Osteoblast (primary cell): ENCODE measurements at regions not wholly inside any gene's neighbourhood (a gene's known extent, or its start where the extent isn't known, plus 50 kb on each side); places are given as distances from the start of the nearest gene placed in this dataset.

Source experiments
- DNase-seq: peaks from one replicate; pipeline ENCODE4 v3.0.0; 2011; ENCODE audit warnings: low spot score, mixed read lengths; ENCODE audit not compliant: insufficient read length; ENCODE audit errors: missing footprints
- H2AFZ ChIP-seq: 2 replicates; pipeline ENCODE4 v1.6.0; 2011; ENCODE audit warnings: mild to moderate bottlenecking, low read length
- H3K27ac ChIP-seq: 2 replicates; pipeline ENCODE4 v1.5.1; 2011; ENCODE audit warnings: mild to moderate bottlenecking, low read depth, low read length, moderate library complexity
- H3K27me3 ChIP-seq: 2 replicates; pipeline ENCODE4 v1.6.0; 2012; ENCODE audit warnings: mild to moderate bottlenecking, control low read depth, inconsistent platforms, low read length, moderate library complexity; ENCODE audit not compliant: insufficient read depth
- H3K36me3 ChIP-seq: 2 replicates; pipeline ENCODE4 v1.5.1; 2011; ENCODE audit warnings: mild to moderate bottlenecking, low read length, control low read depth, moderate library complexity; ENCODE audit not compliant: insufficient read depth
- H3K4me1 ChIP-seq: 2 replicates; pipeline ENCODE4 v1.5.1; 2011; ENCODE audit warnings: mild to moderate bottlenecking, low read length, control low read depth, moderate library complexity; ENCODE audit not compliant: insufficient read depth
- H3K4me2 ChIP-seq: 2 replicates; pipeline ENCODE4 v1.6.0; 2011; ENCODE audit warnings: mild to moderate bottlenecking, low read length; ENCODE audit not compliant: insufficient read depth
- H3K4me3 ChIP-seq: fragments of 200-600 bp; sonication (generic); 3 replicates; pipeline ENCODE4 v1.5.1; 2012; ENCODE audit warnings: mild to moderate bottlenecking, low read length, inconsistent platforms; ENCODE audit not compliant: insufficient read depth
- H3K79me2 ChIP-seq: 2 replicates; pipeline ENCODE4 v1.6.0; 2012; ENCODE audit warnings: mild to moderate bottlenecking, low read length, control low read depth, inconsistent platforms; ENCODE audit not compliant: insufficient read depth
- H3K9me3 ChIP-seq: 2 replicates; pipeline ENCODE4 v1.5.1; 2011; ENCODE audit warnings: low read depth, low read length, control low read depth
- H4K20me1 ChIP-seq: 2 replicates; pipeline ENCODE4 v1.6.0; 2012; ENCODE audit warnings: mild to moderate bottlenecking, low read length, control low read depth; ENCODE audit not compliant: insufficient read depth
- CTCF ChIP-seq: IDR thresholded peaks from 2 replicates; pipeline ENCODE4 v1.5.1; 2011; ENCODE audit warnings: mild to moderate bottlenecking, low read depth, low read length, moderate library complexity; ENCODE audit errors: extremely low read depth

DNA sequence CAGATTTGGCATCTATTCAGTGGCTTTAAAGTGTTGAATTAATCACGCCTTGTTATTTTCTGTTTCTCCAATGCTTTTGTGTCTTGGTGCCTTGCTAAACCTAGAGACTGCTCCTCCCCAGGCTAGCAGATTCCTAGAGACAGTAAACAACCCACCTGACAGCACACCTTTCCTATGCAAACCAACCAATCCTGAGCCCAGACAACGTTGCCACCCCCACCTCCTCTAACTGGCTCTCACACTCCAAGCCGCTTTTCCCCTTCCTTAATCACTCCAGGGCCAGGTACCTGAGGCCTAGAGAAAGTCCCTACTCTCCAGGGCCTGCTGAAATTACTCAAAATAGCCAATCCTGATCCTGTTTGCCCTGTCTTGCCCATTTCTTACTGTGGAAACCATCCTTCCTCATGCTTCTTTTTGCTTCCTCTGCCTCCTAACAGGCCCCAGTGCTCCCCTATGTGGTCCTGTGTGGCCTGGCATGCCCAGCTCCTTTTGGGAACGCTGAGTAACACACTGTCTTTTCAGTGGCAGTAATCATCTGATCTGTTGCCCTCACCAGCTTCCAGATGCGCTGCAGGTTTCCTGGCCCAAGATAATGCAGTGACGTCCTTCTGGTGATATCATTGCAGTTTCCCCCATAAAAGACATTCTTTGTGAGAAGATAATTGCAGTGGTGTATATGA is 53.4 kb downstream of the GAS1 start:
- Histone ChIP-seq H3K4me2 (no peak overlapping the region), H3K27me3 (no peaks in the 10 kb centered on the region), H4K20me1 (no peaks in the 10 kb centered on the region), H3K9me3 (no peaks in the 10 kb centered on the region), H3K4me1 (peaks cover 7% of the 10 kb centered on the region), H3K79me2 (no peaks in the 10 kb centered on the region), H3K36me3 (no peaks in the 10 kb centered on the region), H2AFZ (no peak overlapping the region), H3K4me3 (no peak overlapping the region), H3K27ac (no peak overlapping the region)
- TF ChIP-seq CTCF: no peak
- DNase-seq: no peak

DNA sequence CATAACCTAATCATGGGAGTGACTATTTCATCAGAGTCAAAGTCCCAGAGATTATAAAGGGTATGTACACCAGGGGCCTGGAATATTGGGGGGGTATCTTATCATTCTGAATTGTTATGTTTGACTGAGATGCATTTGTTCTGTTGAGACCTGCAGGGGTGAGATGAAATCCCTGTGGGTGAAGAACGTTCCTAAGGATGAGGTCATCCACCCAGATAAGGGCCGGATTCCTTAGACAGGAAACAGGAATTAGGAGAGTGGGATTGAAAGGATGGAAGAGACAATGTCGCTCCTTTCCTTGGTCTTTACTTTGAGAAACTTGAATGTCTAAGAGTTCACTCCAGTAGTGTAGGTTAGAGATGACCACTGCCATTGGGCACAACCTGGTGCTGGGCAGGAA is 54.7 kb downstream of the GAS1 start:
- Histone ChIP-seq H3K4me1 (peaks cover 7% of the 10 kb centered on the region), H3K27ac (no peak overlapping the region), H3K4me3 (no peak overlapping the region), H3K9me3 (no peaks in the 10 kb centered on the region), H3K27me3 (no peaks in the 10 kb centered on the region), H4K20me1 (no peaks in the 10 kb centered on the region), H3K36me3 (no peaks in the 10 kb centered on the region), H2AFZ (no peak overlapping the region), H3K4me2 (no peak overlapping the region), H3K79me2 (no peaks in the 10 kb centered on the region)
- TF ChIP-seq CTCF: no peak
- DNase-seq: no peak

- Histone ChIP-seq H4K20me1 (no peaks in the 10 kb centered on the region), H3K9me3 (no peaks in the 10 kb centered on the region), H3K27ac (no peak overlapping the region), H3K4me2 (no peak overlapping the region), H3K36me3 (no peaks in the 10 kb centered on the region), H2AFZ (no peak overlapping the region), H3K79me2 (no peaks in the 10 kb centered on the region), H3K4me3 (no peak overlapping the region), H3K27me3 (no peaks in the 10 kb centered on the region), H3K4me1 (peaks cover 7% of the 10 kb centered on the region)
- DNase-seq: no peak
- no peak for TF ChIP-seq CTCF
These were observed 55.3 kb downstream of the GAS1 start for GRCh38 chr9:86891886-86892437.

GRCh38 chr9:86891091-86891490 is 56.2 kb downstream of the GAS1 start:
- no peak overlapping the region for H2AFZ ChIP-seq
- no peaks in the 10 kb centered on the region for H3K9me3 ChIP-seq
- no peaks in the 10 kb centered on the region for H3K36me3 ChIP-seq
- no peak overlapping the region for H3K27ac ChIP-seq
- no peak overlapping the region for H3K4me2 ChIP-seq
- no peaks in the 10 kb centered on the region for H3K27me3 ChIP-seq
- no peak for DNase-seq
- no peak overlapping the region for H3K4me3 ChIP-seq
- H4K20me1 ChIP-seq: no peaks in the 10 kb centered on the region
- no peaks in the 10 kb centered on the region for H3K79me2 ChIP-seq
- TF ChIP-seq CTCF: no peak
- peaks cover 7% of the 10 kb centered on the region for H3K4me1 ChIP-seq
